AG20443 (cell line): ENCODE measurements at regions not wholly inside any gene's neighbourhood (a gene's known extent, or its start where the extent isn't known, plus 50 kb on each side); places are given as distances from the start of the nearest gene placed in this dataset.
A peak's percentile ranks its signal among the peaks of the same experiment; 100 is the strongest.

Source experiments
- DNase-seq: peaks from one replicate; pipeline ENCODE4 v3.0.0; 2012; ENCODE audit warnings: low spot score, mixed read lengths

GRCh38 chr6:21997119-21998037 is 299.5 kb downstream of the PRL start:
- no peak for DNase-seq

DNA sequence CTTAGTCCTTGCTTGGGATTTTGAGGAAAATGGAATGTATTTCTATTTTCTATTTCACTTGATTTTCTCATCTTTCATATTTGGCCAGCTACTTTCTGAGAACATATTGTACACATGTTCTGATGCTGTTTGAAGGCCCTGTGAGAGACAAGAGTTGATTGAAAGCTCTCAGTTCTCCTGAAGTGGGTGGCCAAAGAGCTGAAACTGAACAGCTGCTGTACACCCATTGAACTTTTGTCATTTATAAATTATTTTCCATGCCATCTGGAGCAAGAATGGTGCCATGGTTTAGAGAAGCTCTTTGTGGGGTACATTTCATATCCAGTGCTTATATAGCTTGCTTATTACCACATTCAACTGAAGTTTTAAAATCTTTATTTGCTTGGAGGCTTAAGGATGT is 298.3 kb downstream of the PRL start:
- no peak for DNase-seq

DNA sequence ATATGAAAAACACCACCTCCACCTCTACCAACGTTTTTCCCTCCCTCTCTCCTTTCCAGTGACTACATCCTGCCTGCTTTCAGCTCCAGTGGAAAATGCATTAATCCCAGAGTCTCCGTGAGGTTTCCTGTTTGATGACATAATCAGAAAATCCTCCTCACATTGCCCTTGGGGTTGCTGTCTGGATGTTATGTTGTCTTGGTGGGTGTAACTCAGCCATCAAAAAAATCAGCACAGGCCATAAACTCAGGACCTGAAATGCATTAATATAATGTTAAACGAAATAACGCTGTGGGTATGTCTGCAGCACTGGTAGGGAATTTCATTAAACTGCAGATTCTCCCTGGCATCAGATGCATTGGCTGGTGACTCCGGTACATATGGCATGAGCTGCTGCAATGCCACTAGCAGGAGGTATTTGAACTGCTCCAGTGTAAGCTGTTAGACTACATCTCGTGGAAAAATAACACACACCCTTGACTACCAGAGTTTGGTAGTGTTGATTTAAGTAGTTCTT is 297.8 kb downstream of the PRL start:
- peak; percentile 52 for DNase-seq

DNA sequence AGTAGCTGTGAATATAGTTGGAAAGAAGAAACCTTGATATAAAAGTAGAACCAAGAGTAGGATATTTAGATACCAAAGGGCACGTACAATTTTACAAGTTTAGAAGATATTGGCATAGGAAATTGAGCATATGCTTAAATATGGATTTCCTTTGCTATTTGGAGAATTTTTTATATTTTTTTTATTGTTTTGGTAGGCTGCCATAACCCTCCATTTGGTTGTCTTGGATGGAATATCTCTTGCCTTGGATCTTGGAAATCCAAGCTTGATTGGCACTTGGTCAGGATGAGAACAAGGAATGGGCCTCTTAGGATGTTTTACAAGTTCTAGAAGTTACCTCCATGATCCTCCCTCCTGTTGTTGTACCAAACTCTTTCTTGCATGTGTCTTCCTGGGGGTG is 297.1 kb downstream of the PRL start:
- DNase-seq, result no peak

DNA sequence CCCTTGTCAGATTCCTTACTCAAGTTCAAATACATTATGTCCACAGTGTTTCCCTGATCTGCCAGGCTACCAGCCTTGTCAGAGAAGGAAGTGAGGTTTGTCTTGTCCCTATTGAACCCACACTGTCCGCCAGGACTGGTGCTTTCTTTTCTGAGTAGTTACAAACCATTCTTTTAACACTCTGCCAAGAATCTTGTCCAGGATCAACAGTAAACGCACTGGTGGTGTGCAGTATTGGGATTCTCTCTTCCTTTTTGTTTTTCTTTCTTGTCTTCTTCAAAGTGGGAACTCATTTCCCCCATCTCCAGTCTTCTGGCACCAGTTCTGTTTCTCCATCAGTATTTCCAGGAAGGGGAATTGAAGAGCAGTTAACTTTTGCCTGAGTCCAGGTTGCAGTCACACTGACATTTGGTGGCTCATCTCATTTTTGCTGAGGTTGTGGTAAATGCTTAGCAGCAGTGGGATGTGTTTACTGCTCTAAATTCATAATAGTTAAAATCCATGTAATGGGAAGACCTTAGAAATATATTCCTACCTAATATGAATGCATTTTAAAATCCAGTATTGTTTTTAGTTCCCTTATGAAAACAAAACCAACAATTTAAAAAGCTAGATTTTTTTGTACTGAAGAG is 295.3 kb downstream of the PRL start:
- no peak for DNase-seq

DNA sequence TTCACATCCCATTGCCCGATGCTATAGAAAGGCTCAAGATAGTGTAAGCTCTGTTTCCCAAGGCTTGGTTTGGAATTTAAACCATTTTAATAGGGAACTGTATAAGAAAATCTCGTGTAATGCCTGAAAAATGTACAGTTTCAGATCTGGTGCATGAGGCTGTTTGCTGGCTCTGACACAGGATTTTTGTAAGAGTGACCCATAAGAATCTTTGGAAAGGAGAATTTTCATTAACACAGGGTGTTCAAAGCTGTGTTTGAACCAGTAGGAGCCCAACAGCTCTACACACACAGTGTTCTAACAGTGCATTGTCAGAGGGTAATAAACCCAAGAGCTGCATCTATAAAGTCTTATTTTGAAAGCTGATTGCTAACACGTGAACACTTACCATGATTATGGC is 293.5 kb downstream of the PRL start:
- no peak for DNase-seq

DNA sequence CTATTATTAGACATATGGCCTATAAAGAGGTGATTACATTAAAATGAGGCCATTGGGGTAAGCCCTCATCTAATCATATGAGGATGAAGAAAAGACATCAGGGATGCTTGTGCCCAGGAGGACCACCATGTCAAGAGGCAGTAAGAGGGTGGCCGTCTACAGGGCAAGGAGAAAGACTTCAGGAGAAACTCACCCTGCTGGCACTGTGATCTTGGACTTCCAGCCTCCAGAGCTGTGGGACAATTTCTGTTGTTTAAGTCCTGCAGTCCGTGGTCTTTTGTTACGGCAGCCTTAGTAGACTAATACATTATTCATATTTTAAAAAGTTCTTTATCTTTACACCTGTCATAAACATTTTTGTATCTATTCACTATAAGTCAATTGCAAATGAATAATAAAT is 290.0 kb downstream of the PRL start:
- DNase-seq, result no peak

DNA sequence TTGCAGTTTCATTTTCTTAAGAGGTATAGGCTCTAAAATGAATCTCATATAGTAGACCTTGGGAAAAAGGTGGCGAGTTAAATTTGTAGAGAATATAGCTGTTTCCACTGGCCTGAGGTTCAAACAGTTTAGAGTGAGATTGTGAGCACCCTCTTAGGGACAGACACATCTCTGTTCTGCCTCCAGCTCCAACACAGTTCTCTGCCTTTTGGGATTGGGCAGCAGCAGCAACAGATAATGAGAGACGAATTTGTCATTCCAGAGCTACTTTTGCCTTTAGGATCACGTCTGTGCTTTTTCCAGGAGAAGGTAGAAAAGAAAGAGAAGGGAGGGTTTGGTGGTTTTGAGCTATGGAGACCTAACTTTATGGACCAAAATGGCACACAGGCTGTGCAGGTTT is 289.4 kb downstream of the PRL start:
- DNase-seq, result no peak

DNA sequence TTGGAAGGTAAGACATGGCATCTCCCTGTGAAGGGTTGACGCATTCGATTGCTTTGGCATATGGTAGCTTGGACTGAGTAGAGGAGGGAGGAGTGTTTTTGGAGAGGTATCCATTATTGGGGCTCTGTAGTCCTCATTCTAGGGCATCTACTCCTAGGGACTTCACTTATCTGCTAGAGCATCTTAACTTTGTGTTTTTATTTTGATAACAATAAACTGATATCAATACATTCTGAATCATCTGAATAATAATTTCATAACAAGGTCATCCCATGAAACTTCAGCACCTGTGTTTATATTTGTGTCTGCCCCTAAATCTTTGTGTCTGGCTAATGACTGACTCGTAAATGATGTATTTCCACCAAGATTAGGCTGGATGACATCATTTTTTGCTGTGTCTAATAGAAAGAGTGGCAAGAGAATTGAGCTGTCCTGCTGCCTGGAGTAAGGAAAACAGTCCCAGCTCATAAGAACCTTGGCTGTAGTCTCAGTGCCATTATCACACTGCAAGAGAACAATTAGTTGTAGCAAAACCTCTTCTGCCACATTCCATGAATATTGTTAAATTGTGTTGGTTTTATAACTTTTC is 288.5 kb downstream of the PRL start:
- no peak for DNase-seq

DNA sequence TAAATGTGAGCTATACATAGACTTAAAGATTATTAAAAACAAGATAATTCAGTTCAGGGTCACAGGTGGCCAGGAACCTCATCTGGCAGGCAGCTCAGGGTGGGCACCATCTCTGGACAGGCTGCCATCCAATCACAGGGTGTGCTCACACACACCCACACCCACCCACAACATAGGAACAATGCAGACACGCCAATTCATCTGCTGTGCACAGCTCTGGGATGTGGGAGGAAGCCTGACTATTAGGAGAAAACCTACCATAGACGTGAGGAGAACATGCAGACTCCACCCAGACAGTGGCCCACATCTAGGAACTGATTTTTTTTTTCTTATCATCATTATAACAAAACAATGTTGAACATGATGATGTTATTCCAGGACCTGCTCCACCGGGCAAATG is 286.7 kb downstream of the PRL start:
- DNase-seq, result no peak

- DNase-seq, result no peak
Observed at GRCh38 chr6:22015216-22015615, 281.6 kb downstream of the PRL start.

GRCh38 chr6:22015944-22016343 is 280.9 kb downstream of the PRL start:
- DNase-seq, result no peak

- DNase-seq, result no peak
Observed at GRCh38 chr6:22017272-22017671, 279.6 kb downstream of the PRL start.

DNA sequence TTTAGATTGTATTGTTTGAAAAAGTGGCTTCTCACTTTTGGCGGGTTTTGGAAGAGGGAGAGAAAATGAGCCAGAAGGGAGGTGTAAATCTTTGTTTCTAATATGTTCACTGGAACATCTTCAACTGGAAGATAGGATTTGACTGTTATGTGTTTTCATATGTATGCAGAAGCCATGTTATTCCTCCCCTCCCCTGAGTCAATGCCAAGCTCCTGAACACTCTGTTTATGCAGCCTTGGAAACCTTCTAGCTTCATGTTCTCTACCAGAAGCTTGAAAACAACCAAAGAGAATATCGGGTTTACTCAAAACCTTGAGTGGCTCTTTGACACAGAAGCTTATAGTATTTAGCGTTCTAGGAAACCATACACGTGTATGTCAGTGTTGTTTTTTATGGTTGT is 279.1 kb downstream of the PRL start:
- DNase-seq, result no peak

DNA sequence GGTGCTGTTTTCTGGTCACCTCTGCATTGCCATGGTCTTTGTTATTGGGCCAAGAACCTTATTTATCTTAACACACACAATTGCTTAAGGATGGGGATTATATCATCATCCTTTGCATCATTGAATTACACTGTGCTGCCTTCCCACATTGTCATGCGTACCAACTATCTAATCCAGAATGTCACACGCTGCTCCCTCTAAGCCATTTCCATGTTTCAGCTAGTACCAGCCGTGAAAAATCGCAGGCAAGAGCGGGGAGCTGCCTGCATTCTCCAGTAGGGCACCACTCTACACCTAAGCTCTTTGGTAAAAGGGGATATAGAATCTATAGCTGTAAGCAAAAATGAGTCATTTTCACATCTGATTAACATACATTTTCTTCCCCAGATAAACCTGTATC is 277.0 kb downstream of the PRL start:
- no peak for DNase-seq

- no peak for DNase-seq
Observed at GRCh38 chr6:22020299-22021003, 276.4 kb downstream of the PRL start.

GRCh38 chr6:22021966-22022365 is 274.9 kb downstream of the PRL start:
- no peak for DNase-seq

DNA sequence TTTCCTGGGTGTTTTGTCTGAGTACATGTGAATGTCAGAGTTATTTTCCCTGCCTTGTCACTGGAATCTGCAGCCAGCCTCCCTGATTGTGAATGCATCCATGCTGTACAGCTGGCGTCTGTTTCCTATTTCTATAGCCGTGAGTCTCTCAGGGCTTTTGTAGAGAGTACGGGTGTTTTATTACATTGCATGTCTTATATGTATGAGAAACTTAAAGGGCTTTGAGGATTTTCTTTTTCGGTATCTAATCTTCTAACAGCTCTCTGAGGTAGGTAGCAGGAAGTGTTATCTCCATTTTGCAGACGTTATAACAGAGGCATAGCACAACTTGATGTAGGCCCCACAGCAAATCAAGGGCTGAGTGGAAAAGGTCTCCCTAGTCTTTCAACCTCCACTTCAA is 272.9 kb downstream of the PRL start:
- no peak for DNase-seq

DNA sequence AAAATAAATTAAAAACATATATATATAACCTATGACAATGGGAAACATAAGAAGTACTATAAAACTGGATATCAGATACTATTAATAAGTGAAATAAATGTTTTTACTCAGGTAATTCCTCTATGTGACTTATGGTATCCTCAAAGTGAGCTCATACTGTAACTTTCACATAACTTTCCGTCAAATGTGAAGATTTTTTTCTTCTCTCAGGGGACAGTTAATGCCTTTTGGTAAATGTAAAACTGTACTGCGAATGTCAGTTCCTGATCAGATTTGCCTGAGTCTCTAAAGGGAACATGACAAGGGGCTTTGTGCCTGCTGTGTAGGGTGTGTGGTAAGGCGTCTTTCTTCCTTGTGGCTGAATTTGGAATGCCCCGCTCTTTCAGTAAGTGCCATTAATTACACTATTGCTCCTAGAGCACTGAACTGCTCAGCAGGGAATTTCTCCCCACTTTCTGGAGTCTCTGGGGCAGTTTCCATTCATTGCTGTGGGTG is 271.8 kb downstream of the PRL start:
- DNase-seq, result no peak

DNA sequence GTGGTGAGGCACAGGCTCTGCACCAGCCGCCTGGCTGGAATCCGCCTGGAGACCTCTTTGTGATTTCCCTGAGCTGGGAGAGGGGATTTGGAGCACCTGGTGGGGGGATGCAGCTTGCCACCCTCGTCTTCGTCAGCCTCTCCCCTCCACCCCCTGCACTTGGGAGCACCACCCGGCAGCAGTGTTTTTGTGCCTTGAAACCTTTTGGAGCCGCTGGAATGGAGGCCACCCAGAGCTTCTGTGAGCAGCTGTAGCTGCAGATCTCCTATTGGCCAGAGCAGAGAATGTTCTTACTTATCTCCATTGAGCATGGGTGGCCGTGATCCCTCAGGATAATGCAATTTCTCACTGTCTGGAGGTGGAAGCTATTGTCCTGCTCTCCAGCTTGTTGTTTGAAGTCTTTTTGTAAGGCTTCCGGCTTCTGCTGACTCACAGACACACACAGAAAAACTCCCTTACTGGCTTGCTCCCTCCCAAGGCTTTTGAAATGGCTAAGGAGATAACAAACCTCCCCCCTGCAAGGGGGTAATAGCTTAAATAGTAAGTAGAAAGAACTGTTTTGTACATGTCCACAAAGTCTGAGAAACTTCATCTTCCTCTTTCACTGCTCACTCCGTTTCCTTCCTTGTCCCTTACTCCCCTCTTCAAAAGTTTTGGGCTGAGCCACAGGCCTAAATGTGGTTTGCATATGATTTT is 271.2 kb downstream of the PRL start:
- peak; percentile 60 for DNase-seq

- DNase-seq, result no peak
Observed at GRCh38 chr6:22026164-22026678, 270.6 kb downstream of the PRL start.
